ENCODE measurements at regions not wholly inside any gene's neighbourhood (a gene's known extent, or its start where the extent isn't known, plus 50 kb on each side); places are given as distances from the start of the nearest gene placed in this dataset.
"Not testable (repeated sequence)": the region's sequence is repeated elsewhere in the genome, so short reads cannot be mapped to it uniquely, and the experiment has no call there.

DNA sequence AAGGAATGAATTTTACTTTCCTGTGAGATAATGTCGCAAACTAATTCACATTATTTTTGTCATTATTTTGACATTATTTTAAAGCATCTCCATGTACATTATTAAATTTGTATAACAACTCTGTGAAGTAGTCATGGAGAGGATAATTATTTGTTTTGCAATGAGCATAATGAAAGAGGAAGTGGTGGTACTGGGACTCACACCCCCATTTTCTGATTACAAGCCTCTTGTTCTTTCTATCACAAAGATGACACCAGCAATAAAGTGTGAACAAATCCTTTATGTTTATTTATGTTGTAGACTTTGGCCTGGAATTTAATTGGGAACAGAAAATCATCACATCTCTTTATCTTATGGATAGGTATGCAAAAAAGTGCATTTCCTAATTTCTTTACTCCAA, 522.6 kb downstream of the TMEM135 start:
- no TSS peak for BruUV-seq (replicated peaks)
- Histone ChIP-seq H3K79me2 (ENCODE audit: insufficient read depth, low read length) (no peaks in the 10 kb centered on the region), H2AFZ (ENCODE audit: low read depth, low read length, poor library complexity, severe bottlenecking) (no peak overlapping the region), H3K4me2 (ENCODE audit: low read length) (no peak overlapping the region), H3K4me1 (ENCODE audit: control insufficient read depth in 1 of 2, insufficient read depth in 2 of 2, low read length in 2 of 2) (no peaks in the 10 kb centered on the region), H3K4me3 (replicated peaks in 1 of 2; ENCODE audit: low read depth in 1 of 2, low read length in 2 of 2) (no peak overlapping the region), H3K36me3 (ENCODE audit: control insufficient read depth in 1 of 2, insufficient read depth in 2 of 2, low read length in 2 of 2) (no peaks in the 10 kb centered on the region), H3K27me3 (ENCODE audit: insufficient read depth, low read length) (no peaks in the 10 kb centered on the region), H4K20me1 (ENCODE audit: insufficient read depth) (no peaks in the 10 kb centered on the region), H3K27ac (ENCODE audit: low read depth, low read length) (no peak overlapping the region), H3K9ac (ENCODE audit: low read length) (no peak overlapping the region), H3K9me2 (ENCODE audit: insufficient read depth) (no peaks in the 10 kb centered on the region), H3K9me3 (ENCODE audit: control insufficient read depth in 1 of 2, insufficient read depth in 1 of 2, low read depth in 1 of 2, low read length in 2 of 2) (no peaks in the 10 kb centered on the region)
- ChIA-PET CTCF (no interaction called here), POLR2A (no interaction called here), RAD21 (ENCODE audit: low non-redundant PET in 1 of 2, low total read pairs in 2 of 2, uncharacterized antibody in 2 of 2, unreplicated experiment in 2 of 2) (no interaction called here)
- no peak for TF ChIP-seq TCF7L2 (IDR thresholded peaks at IDR 0.05; ENCODE audit: borderline replicate concordance, extremely low read depth, insufficient read depth, insufficient read length)
- no peak for TF ChIP-seq JUND (IDR thresholded peaks at IDR 0.05)
- no peak for TF ChIP-seq SP1 (IDR thresholded peaks at IDR 0.05; ENCODE audit: low read depth)
- TF ChIP-seq FOSL1 (IDR thresholded peaks at IDR 0.05; ENCODE audit: low read depth) = no peak
- TF ChIP-seq, protein P1, sequence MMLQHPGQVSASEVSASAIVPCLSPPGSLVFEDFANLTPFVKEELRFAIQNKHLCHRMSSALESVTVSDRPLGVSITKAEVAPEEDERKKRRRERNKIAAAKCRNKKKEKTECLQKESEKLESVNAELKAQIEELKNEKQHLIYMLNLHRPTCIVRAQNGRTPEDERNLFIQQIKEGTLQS (IDR thresholded peaks at IDR 0.05) = no peak
- TF ChIP-seq POLR2AphosphoS5 (IDR thresholded peaks at IDR 0.05; ENCODE audit: low read depth, low read length) = no peak
- no peak for TF ChIP-seq CBX3 (IDR thresholded peaks at IDR 0.05; ENCODE audit: low read depth)
- DNase-seq (ENCODE audit: low read depth, low spot score) (no peak), ATAC-seq (no peak)
- intact Hi-C loops (cut with micrococcal nuclease) = no loop called here

DNA sequence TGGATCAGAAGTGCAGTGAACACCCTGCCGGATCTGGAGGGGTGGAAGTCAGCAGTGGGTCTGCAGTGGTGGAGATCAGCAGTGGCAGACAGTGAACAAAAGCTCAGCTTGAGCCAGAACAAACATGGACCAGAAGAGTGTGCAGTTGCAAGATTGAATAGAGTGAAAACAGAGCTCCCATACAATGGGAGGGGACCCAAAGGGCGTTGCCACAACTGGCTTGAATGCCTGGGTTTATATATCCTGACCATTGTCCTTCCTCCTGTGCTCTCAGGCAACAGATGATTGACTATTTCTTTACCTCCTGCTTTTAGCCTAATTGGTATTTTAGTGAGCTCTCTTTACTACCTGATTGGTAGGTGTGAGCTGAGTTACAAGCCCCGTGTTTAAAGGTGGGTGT, 522.1 kb downstream of the TMEM135 start:
- H3K27ac ChIP-seq (ENCODE audit: low read depth, low read length); H4K20me1 ChIP-seq (ENCODE audit: insufficient read depth); BruUV-seq (replicated peaks); H3K4me1 ChIP-seq (ENCODE audit: control insufficient read depth in 1 of 2, insufficient read depth in 2 of 2, low read length in 2 of 2); H3K9ac ChIP-seq (ENCODE audit: low read length); H3K9me3 ChIP-seq (ENCODE audit: control insufficient read depth in 1 of 2, insufficient read depth in 1 of 2, low read depth in 1 of 2, low read length in 2 of 2); intact Hi-C loops (cut with micrococcal nuclease); DNase-seq (ENCODE audit: low read depth, low spot score); H3K9me2 ChIP-seq (ENCODE audit: insufficient read depth); H2AFZ ChIP-seq (ENCODE audit: low read depth, low read length, poor library complexity, severe bottlenecking); H3K4me2 ChIP-seq (ENCODE audit: low read length); H3K27me3 ChIP-seq (ENCODE audit: insufficient read depth, low read length); CTCF ChIA-PET; RAD21 ChIA-PET (ENCODE audit: low non-redundant PET in 1 of 2, low total read pairs in 2 of 2, uncharacterized antibody in 2 of 2, unreplicated experiment in 2 of 2); ATAC-seq; H3K4me3 ChIP-seq (replicated peaks in 1 of 2; ENCODE audit: low read depth in 1 of 2, low read length in 2 of 2); H3K36me3 ChIP-seq (ENCODE audit: control insufficient read depth in 1 of 2, insufficient read depth in 2 of 2, low read length in 2 of 2); POLR2A ChIA-PET; H3K79me2 ChIP-seq (ENCODE audit: insufficient read depth, low read length): not testable (repeated sequence)

Measured in HCT116 (cell line).